Transverse colon (tissue), 3 donors: ENCODE measurements at regions not wholly inside any gene's neighbourhood (a gene's known extent, or its start where the extent isn't known, plus 50 kb on each side); places are given as distances from the start of the nearest gene placed in this dataset.

Experiments used
- EP300 ChIP-seq: sonication (generic); formaldehyde crosslinking; IDR thresholded peaks from one replicate; pipeline ENCODE4 v1.6.1; 2017; ENCODE audit warnings: antibody characterized with exemption, low read depth
- POLR2A ChIP-seq: fragments of 450-650 bp; IDR thresholded peaks from one replicate; pipeline ENCODE4 v1.6.1; 2016; ENCODE audit warnings: antibody characterized with exemption, mild to moderate bottlenecking, moderate library complexity
- TF ChIP-seq, protein P1 (sequence below), 5 experiments: fragments of 200-600 bp in 3 of 5; fragments of 450-650 bp in 2 of 5; sonication (generic) in 3 of 5; IDR thresholded peaks; 1 replicate in 2 of 5; 2 replicates in 3 of 5; pipeline ENCODE4 v1.5.1; 2016 to 2017; ENCODE audit warnings: antibody characterized with exemption in 5 of 5, inconsistent platforms in 3 of 5, mild to moderate bottlenecking in 2 of 5, moderate library complexity in 1 of 5

DNA sequence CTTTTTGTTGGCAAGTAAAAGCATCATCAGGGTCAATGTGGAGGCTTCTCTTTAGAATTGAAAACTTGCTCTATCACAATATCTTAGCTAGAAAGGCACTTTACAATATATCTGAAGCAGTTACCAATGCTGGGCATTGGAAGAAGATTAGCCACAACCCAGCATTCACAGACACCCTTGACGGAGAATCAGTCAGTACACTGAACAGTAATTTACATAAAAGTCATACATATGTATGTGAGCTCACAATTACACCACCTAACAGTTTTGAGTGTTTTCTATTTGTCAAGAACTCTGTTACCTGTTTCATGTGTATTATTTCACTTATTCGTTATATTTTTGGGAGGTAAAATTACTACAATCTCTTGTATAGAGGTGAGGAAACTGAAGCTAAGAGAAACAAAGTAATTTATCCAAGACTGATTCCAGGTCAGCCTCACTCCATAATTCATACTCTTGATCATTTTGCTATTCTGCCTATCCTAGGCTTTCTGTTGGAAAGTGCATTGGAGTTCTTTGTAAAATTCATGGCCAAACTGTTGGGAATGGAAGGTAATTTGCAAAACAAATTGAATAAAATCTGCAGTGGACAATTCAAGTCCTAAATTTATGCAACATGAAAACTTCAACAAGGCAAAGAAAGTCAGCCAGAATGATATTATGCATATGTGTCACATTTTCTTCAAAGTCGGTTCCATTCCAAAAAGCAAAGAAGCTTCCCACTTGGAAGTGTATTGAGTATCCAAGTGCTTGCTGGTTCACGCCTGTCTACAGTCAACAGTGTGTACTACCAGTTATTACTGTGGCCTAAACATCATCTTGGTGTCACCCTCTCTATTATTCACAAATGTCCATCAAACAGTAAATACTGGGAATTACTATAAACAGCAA is 223.7 kb upstream of the SEMA6D start:
- TF ChIP-seq POLR2A (no peak), EP300 (no peak)
- TF ChIP-seq, protein P1, sequence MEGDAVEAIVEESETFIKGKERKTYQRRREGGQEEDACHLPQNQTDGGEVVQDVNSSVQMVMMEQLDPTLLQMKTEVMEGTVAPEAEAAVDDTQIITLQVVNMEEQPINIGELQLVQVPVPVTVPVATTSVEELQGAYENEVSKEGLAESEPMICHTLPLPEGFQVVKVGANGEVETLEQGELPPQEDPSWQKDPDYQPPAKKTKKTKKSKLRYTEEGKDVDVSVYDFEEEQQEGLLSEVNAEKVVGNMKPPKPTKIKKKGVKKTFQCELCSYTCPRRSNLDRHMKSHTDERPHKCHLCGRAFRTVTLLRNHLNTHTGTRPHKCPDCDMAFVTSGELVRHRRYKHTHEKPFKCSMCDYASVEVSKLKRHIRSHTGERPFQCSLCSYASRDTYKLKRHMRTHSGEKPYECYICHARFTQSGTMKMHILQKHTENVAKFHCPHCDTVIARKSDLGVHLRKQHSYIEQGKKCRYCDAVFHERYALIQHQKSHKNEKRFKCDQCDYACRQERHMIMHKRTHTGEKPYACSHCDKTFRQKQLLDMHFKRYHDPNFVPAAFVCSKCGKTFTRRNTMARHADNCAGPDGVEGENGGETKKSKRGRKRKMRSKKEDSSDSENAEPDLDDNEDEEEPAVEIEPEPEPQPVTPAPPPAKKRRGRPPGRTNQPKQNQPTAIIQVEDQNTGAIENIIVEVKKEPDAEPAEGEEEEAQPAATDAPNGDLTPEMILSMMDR (IDR thresholded peaks at IDR 0.05): no peak
